ENCODE measurements at regions not wholly inside any gene's neighbourhood (a gene's known extent, or its start where the extent isn't known, plus 50 kb on each side); places are given as distances from the start of the nearest gene placed in this dataset.

GRCh38 chr7:131652194-131652593 is 95.8 kb upstream of the PODXL start:
- BruUV-seq (replicated peaks) = no TSS peak
- Histone ChIP-seq H3K4me1 (replicated peaks in 1 of 2; ENCODE audit: control insufficient read depth in 2 of 2, insufficient read depth in 2 of 2, low read length in 2 of 2) (no peaks in the 10 kb centered on the region), H3K79me2 (ENCODE audit: control insufficient read depth, insufficient read depth, low read length) (no peaks in the 10 kb centered on the region), H3K9ac (ENCODE audit: insufficient read depth in 1 of 2, low read depth in 2 of 2, low read length in 2 of 2) (no peak overlapping the region), H3K27me3 (ENCODE audit: control insufficient read depth in 2 of 2, insufficient read depth in 2 of 2, low read length in 2 of 2) (peaks cover 13 to 40% of the 10 kb centered on the region in 2 experiments), H3K4me3 (no peak overlapping the region), H4K20me1 (replicated peaks; ENCODE audit: control insufficient read depth, insufficient read depth, low read length) (peaks cover 4% of the 10 kb centered on the region; the same call in 1 of the 2 replicates), H3K9me1 (ENCODE audit: control insufficient read depth, insufficient read depth, low read length) (no peaks in the 10 kb centered on the region), H3K27ac (ENCODE audit: extremely low read depth, low read depth, low read length) (no peak overlapping the region), H2AFZ (ENCODE audit: low read depth, low read length) (no peak overlapping the region), H3K36me3 (ENCODE audit: control insufficient read depth, insufficient read depth, low read length) (no peaks in the 10 kb centered on the region), H3K9me3 (replicated peaks; ENCODE audit: control insufficient read depth, insufficient read depth, low read depth, low read length) (no peaks in the 10 kb centered on the region), H3K4me2 (ENCODE audit: insufficient read depth, low read length) (no peak overlapping the region)
- intact Hi-C loops (cut with micrococcal nuclease) = no loop called here
- POLR2A ChIA-PET = no interaction called here
- DNase-seq (ENCODE audit: extremely low read depth in 1 of 4, low spot score in 3 of 4) (no peak), FAIRE-seq (no peak), ATAC-seq (no peak)
- CTCF ChIA-PET (ENCODE audit: low intra/inter-chr PET ratio) = no interaction called here
- in situ Hi-C loops (cut with MboI) = loop anchor here (10.0 kb wide), 2 partner anchors 147 to 767 kb away; no protein-coding TSS in a partner anchor
- TF ChIP-seq IFI16 (CRISPR knock-in tag; IDR thresholded peaks at IDR 0.05) (no peak), SP1 (CRISPR knock-in tag; IDR thresholded peaks at IDR 0.05) (no peak)
- WGBS (ENCODE audit: insufficient coverage, low coverage, missing lambda C conversion rate) = 1% methylated on average over 5 of the region's 5 CpGs

GRCh38 chr7:131649879-131650278 is 93.5 kb upstream of the PODXL start:
- Histone ChIP-seq H3K9me3 (replicated peaks; ENCODE audit: control insufficient read depth, insufficient read depth, low read depth, low read length) (no peaks in the 10 kb centered on the region; the same call in 1 of the 2 replicates), H3K4me1 (replicated peaks in 1 of 2; ENCODE audit: control insufficient read depth in 2 of 2, insufficient read depth in 2 of 2, low read length in 2 of 2) (no peaks in the 10 kb centered on the region), H3K27ac (ENCODE audit: extremely low read depth, low read depth, low read length) (no peak overlapping the region), H4K20me1 (replicated peaks; ENCODE audit: control insufficient read depth, insufficient read depth, low read length) (peaks cover 2% of the 10 kb centered on the region; the same call in 1 of the 2 replicates), H3K4me3 (no peak overlapping the region), H3K9me1 (ENCODE audit: control insufficient read depth, insufficient read depth, low read length) (no peaks in the 10 kb centered on the region), H3K9ac (ENCODE audit: insufficient read depth in 1 of 2, low read depth in 2 of 2, low read length in 2 of 2) (no peak overlapping the region), H3K36me3 (ENCODE audit: control insufficient read depth, insufficient read depth, low read length) (no peaks in the 10 kb centered on the region), H3K79me2 (ENCODE audit: control insufficient read depth, insufficient read depth, low read length) (no peaks in the 10 kb centered on the region), H3K4me2 (ENCODE audit: insufficient read depth, low read length) (no peak overlapping the region), H2AFZ (ENCODE audit: low read depth, low read length) (no peak overlapping the region), H3K27me3 (ENCODE audit: control insufficient read depth in 2 of 2, insufficient read depth in 2 of 2, low read length in 2 of 2) (peaks cover 16 to 40% of the 10 kb centered on the region in 2 experiments)
- intact Hi-C loops (cut with micrococcal nuclease) = no loop called here
- ChIA-PET POLR2A (no interaction called here), CTCF (ENCODE audit: low intra/inter-chr PET ratio) (no interaction called here)
- DNase-seq (ENCODE audit: extremely low read depth in 1 of 4, low spot score in 3 of 4) = no peak
- FAIRE-seq = no peak
- WGBS (ENCODE audit: insufficient coverage, low coverage, missing lambda C conversion rate) = 1% methylated on average over 13 of the region's 13 CpGs
- in situ Hi-C loops (cut with MboI) = loop anchor here (10.0 kb wide), 2 partner anchors 145 to 765 kb away; no protein-coding TSS in a partner anchor
- no TSS peak for BruUV-seq (replicated peaks)
- TF ChIP-seq TRIM28 (IDR thresholded peaks at IDR 0.05) = no peak
- no peak for TF ChIP-seq DNMT1 (IDR thresholded peaks at IDR 0.05)
- no peak for TF ChIP-seq KLF13 (tag; IDR thresholded peaks at IDR 0.05; ENCODE audit: borderline replicate concordance, low read depth)
- TF ChIP-seq ZNF785 (CRISPR knock-in tag; IDR thresholded peaks at IDR 0.05) = no peak
- TF ChIP-seq HDAC1 (IDR thresholded peaks at IDR 0.05) = no peak
- TF ChIP-seq CCNT2 (IDR thresholded peaks at IDR 0.05; ENCODE audit: borderline replicate concordance, extremely low read depth, insufficient read length, low read depth, low read length) = no peak
- TF ChIP-seq ZNF668 (CRISPR knock-in tag; IDR thresholded peaks at IDR 0.05) = no peak
- no peak for TF ChIP-seq RBM15 (IDR thresholded peaks at IDR 0.05; ENCODE audit: insufficient read depth, low read length)
- no peak for TF ChIP-seq SNIP1 (IDR thresholded peaks at IDR 0.05; ENCODE audit: low read depth)
- TF ChIP-seq RBM25 (IDR thresholded peaks at IDR 0.05; ENCODE audit: low read depth, low read length, severe bottlenecking) = no peak
- no peak for TF ChIP-seq ZNF121 (CRISPR knock-in tag; conservative IDR thresholded peaks at IDR 0.05)
- no peak for TF ChIP-seq HMGN3 (IDR thresholded peaks at IDR 0.05; ENCODE audit: borderline replicate concordance, extremely low read depth, insufficient read length, low read depth, low read length)
- no peak for TF ChIP-seq ZBTB5 (IDR thresholded peaks at IDR 0.05)
- no peak for ATAC-seq
